ENCODE measurements at regions not wholly inside any gene's neighbourhood (a gene's known extent, or its start where the extent isn't known, plus 50 kb on each side); places are given as distances from the start of the nearest gene placed in this dataset.
"Not testable (repeated sequence)": the region's sequence is repeated elsewhere in the genome, so short reads cannot be mapped to it uniquely, and the experiment has no call there.

GRCh38 chr6:30816791-30817739 is 67.3 kb upstream of the DDR1 start:
- ATAC-seq (replicated peaks) (peak; percentile 81 to 82), DNase-seq (peak; percentile 21)
- no peaks in the 10 kb centered on the region for H3K27me3 Mint-ChIP-seq
- H3K36me3 Mint-ChIP-seq = peaks cover 10 to 26% of the 10 kb centered on the region in 2 donors
- H3K4me3 Mint-ChIP-seq = peak overlapping the region; percentile 0 to 51
- H3K9me3 Mint-ChIP-seq = peaks cover 3 to 4% of the 10 kb centered on the region in 2 donors
- H3K27ac Mint-ChIP-seq = peak overlapping the region; percentile 95
- H3K4me1 Mint-ChIP-seq = peaks cover 60 to 76% of the 10 kb centered on the region in 2 donors

GRCh38 chr6:30816296-30816695 is 68.0 kb upstream of the DDR1 start:
- H3K9me3 Mint-ChIP-seq = not testable (repeated sequence)

GRCh38 chr6:30815041-30815742 is 69.1 kb upstream of the DDR1 start:
- H3K4me1 Mint-ChIP-seq = peaks cover 62 to 84% of the 10 kb centered on the region in 2 donors
- H3K9me3 Mint-ChIP-seq; H3K4me3 Mint-ChIP-seq; ATAC-seq (replicated peaks); DNase-seq; H3K27me3 Mint-ChIP-seq: not testable (repeated sequence)
- peak overlapping the region; percentile 93 for H3K27ac Mint-ChIP-seq
- H3K36me3 Mint-ChIP-seq = peaks cover 11 to 27% of the 10 kb centered on the region in 2 donors

More at GRCh38 chr6:30816296-30816695, 68.0 kb upstream of the DDR1 start:
- not testable (repeated sequence) for DNase-seq; H3K27me3 Mint-ChIP-seq; H3K4me3 Mint-ChIP-seq; H3K27ac Mint-ChIP-seq; ATAC-seq (replicated peaks)
- Mint-ChIP-seq H3K4me1 (peaks cover 56 to 78% of the 10 kb centered on the region in 2 donors), H3K36me3 (peaks cover 11 to 27% of the 10 kb centered on the region in 2 donors)

- H3K27ac Mint-ChIP-seq = peak overlapping the region; percentile 93
- no peaks in the 10 kb centered on the region for H3K27me3 Mint-ChIP-seq
- peaks cover 3 to 4% of the 10 kb centered on the region in 2 donors for H3K9me3 Mint-ChIP-seq
- ATAC-seq (replicated peaks) (peak in 1 of 2 donors; percentile 16), DNase-seq (no peak)
- H3K4me3 Mint-ChIP-seq = peak overlapping the region; percentile 13 to 20
- H3K36me3 Mint-ChIP-seq = peaks cover 11 to 27% of the 10 kb centered on the region in 2 donors
- peaks cover 59 to 84% of the 10 kb centered on the region in 2 donors for H3K4me1 Mint-ChIP-seq
Measured at GRCh38 chr6:30814146-30815040, 69.9 kb upstream of the DDR1 start.

GRCh38 chr6:30813631-30814145 is 69.3 kb upstream of the IER3 start:
- H3K4me3 Mint-ChIP-seq = no peak overlapping the region
- peaks cover 56 to 84% of the 10 kb centered on the region in 2 donors for H3K4me1 Mint-ChIP-seq
- peaks cover 11 to 27% of the 10 kb centered on the region in 2 donors for H3K36me3 Mint-ChIP-seq
- H3K9me3 Mint-ChIP-seq = peaks cover 3 to 4% of the 10 kb centered on the region in 2 donors
- ATAC-seq (replicated peaks) = no peak
- DNase-seq = no peak
- peaks cover 0 to under 1% of the 10 kb centered on the region in 2 donors for H3K27me3 Mint-ChIP-seq
- H3K27ac Mint-ChIP-seq = peak overlapping the region; percentile 93

GRCh38 chr6:30810813-30811339 is 66.5 kb upstream of the IER3 start:
- ATAC-seq (replicated peaks) (peak; percentile 93 to 95), DNase-seq (peak; percentile 86)
- Mint-ChIP-seq H3K9me3 (peaks cover 3 to 4% of the 10 kb centered on the region in 2 donors), H3K4me3 (peak overlapping the region; percentile 12 to 55), H3K4me1 (peaks cover 41 to 79% of the 10 kb centered on the region in 2 donors), H3K27ac (peak overlapping the region; percentile 93), H3K27me3 (peaks cover 0 to 8% of the 10 kb centered on the region in 2 donors), H3K36me3 (peaks cover 11 to 20% of the 10 kb centered on the region in 2 donors)

GRCh38 chr6:30807566-30807965 is 63.2 kb upstream of the IER3 start:
- H3K4me3 Mint-ChIP-seq, H3K27ac Mint-ChIP-seq, H3K36me3 Mint-ChIP-seq: not testable (repeated sequence)

GRCh38 chr6:30806581-30807183 is 62.3 kb upstream of the IER3 start:
- Mint-ChIP-seq H3K27me3 (peaks cover 0 to 11% of the 10 kb centered on the region in 2 donors), H3K36me3 (no peaks in the 10 kb centered on the region), H3K27ac (no peak overlapping the region), H3K4me3 (no peak overlapping the region), H3K9me3 (peaks cover 1 to 4% of the 10 kb centered on the region in 2 donors), H3K4me1 (peaks cover 22 to 50% of the 10 kb centered on the region in 2 donors)
- ATAC-seq (replicated peaks) (no peak), DNase-seq (no peak)

More at GRCh38 chr6:30807566-30807965, 63.2 kb upstream of the IER3 start:
- DNase-seq; H3K27me3 Mint-ChIP-seq; ATAC-seq (replicated peaks); H3K9me3 Mint-ChIP-seq: not testable (repeated sequence)
- peaks cover 25 to 58% of the 10 kb centered on the region in 2 donors for H3K4me1 Mint-ChIP-seq

- Mint-ChIP-seq H3K4me3 (no peak overlapping the region), H3K9me3 (peaks cover 1 to 4% of the 10 kb centered on the region in 2 donors), H3K36me3 (no peaks in the 10 kb centered on the region), H3K4me1 (peaks cover 7 to 26% of the 10 kb centered on the region in 2 donors), H3K27me3 (peaks cover 0 to 11% of the 10 kb centered on the region in 2 donors), H3K27ac (peak overlapping the region; percentile 21)
- ATAC-seq (replicated peaks) (no peak), DNase-seq (no peak)
Measured at GRCh38 chr6:30804333-30804732, 60.0 kb upstream of the IER3 start.

GRCh38 chr6:30802731-30803130 is 58.4 kb upstream of the IER3 start:
- DNase-seq = no peak
- Mint-ChIP-seq H3K27me3 (peaks cover 0 to 7% of the 10 kb centered on the region in 2 donors), H3K36me3 (no peaks in the 10 kb centered on the region), H3K4me3 (no peak overlapping the region), H3K27ac (no peak overlapping the region), H3K9me3 (peaks cover 1 to 4% of the 10 kb centered on the region in 2 donors), H3K4me1 (peaks cover 5 to 10% of the 10 kb centered on the region in 2 donors)
- ATAC-seq (replicated peaks) = no peak

GRCh38 chr6:30801950-30802349 is 57.6 kb upstream of the IER3 start:
- peaks cover 0 to 3% of the 10 kb centered on the region in 2 donors for H3K27me3 Mint-ChIP-seq
- no peak overlapping the region for H3K4me3 Mint-ChIP-seq
- DNase-seq (no peak), ATAC-seq (replicated peaks) (no peak)
- H3K4me1 Mint-ChIP-seq = peaks cover 5 to 6% of the 10 kb centered on the region in 2 donors
- H3K9me3 Mint-ChIP-seq = peaks cover 1 to 4% of the 10 kb centered on the region in 2 donors
- H3K27ac Mint-ChIP-seq = no peak overlapping the region
- no peaks in the 10 kb centered on the region for H3K36me3 Mint-ChIP-seq

- peaks cover 5 to 6% of the 10 kb centered on the region in 2 donors for H3K4me1 Mint-ChIP-seq
- no peak for ATAC-seq (replicated peaks)
- DNase-seq = no peak
- H3K4me3 Mint-ChIP-seq = no peak overlapping the region
- H3K9me3 Mint-ChIP-seq = peaks cover 1 to 4% of the 10 kb centered on the region in 2 donors
- no peaks in the 10 kb centered on the region for H3K36me3 Mint-ChIP-seq
- H3K27me3 Mint-ChIP-seq = peaks cover 0 to 3% of the 10 kb centered on the region in 2 donors
- no peak overlapping the region for H3K27ac Mint-ChIP-seq
Measured at GRCh38 chr6:30800871-30801270, 56.5 kb upstream of the IER3 start.

- peaks cover under 1 to 2% of the 10 kb centered on the region in 2 donors for H3K9me3 Mint-ChIP-seq
- peaks cover 0 to 4% of the 10 kb centered on the region in 2 donors for H3K4me1 Mint-ChIP-seq
- H3K36me3 Mint-ChIP-seq = no peaks in the 10 kb centered on the region
Measured at GRCh38 chr6:30799210-30799609, 54.9 kb upstream of the IER3 start.

More at GRCh38 chr6:30799210-30799609, 54.9 kb upstream of the IER3 start:
- DNase-seq = no peak
- ATAC-seq (replicated peaks) = no peak
- Mint-ChIP-seq H3K4me3 (no peak overlapping the region), H3K27me3 (peaks cover 0 to 3% of the 10 kb centered on the region in 2 donors), H3K27ac (no peak overlapping the region)
